Tibial artery (tissue), 4 donors: ENCODE measurements at regions not wholly inside any gene's neighbourhood (a gene's known extent, or its start where the extent isn't known, plus 50 kb on each side); places are given as distances from the start of the nearest gene placed in this dataset.

Source experiments
- DNase-seq, 2 donors: peaks; one replicate each; pipeline ENCODE4 v3.0.0-alpha.2; 2019
- H3K27ac ChIP-seq, 2 donors: fragments of 200-600 bp; sonication (generic) in 1 of 2; 1 replicate in 1 of 2; 2 replicates in 1 of 2; pipeline ENCODE4 v1.5.1; 2018 to 2019; ENCODE audit warnings: mild to moderate bottlenecking in 1 of 2
- H3K27me3 ChIP-seq, 2 donors: fragments of 200-600 bp; sonication (generic) in 1 of 2; one replicate each; pipeline versions ENCODE4 v1.5.1 to v1.6.0; 2016 to 2019
- H3K36me3 ChIP-seq, 3 donors: fragments of 200-600 bp; sonication (generic) in 2 of 3; one replicate each; pipeline ENCODE4 v1.5.1; 2016 to 2019; ENCODE audit warnings: mild to moderate bottlenecking in 2 of 3
- H3K4me1 ChIP-seq, 4 donors: fragments of 200-600 bp; sonication (generic) in 2 of 4; 1 replicate in 3 of 4; 2 replicates in 1 of 4; pipeline ENCODE4 v1.5.1; 2016 to 2019
- H3K4me3 ChIP-seq, 2 donors: fragments of 200-600 bp; sonication (generic) in 1 of 2; 1 replicate in 1 of 2; 2 replicates in 1 of 2; pipeline ENCODE4 v1.5.1; 2018 to 2019; ENCODE audit warnings: mild to moderate bottlenecking in 2 of 2
- H3K9me3 ChIP-seq, 3 donors: fragments of 200-600 bp; sonication (generic) in 1 of 3; one replicate each; pipeline ENCODE4 v1.5.1; 2016 to 2019
- CTCF ChIP-seq, 2 experiments: fragments of 200-600 bp in 1 of 2; fragments of 450-650 bp in 1 of 2; IDR thresholded peaks; one replicate each; pipeline ENCODE4 v1.5.1; 2017 to 2019; ENCODE audit warnings: antibody characterized with exemption in 2 of 2, mild to moderate bottlenecking in 1 of 2, moderate library complexity in 1 of 2
- intact Hi-C: fragments of 100-400 bp; cut with DNase I; formaldehyde crosslinking; loops from one replicate; pipeline ENCODE4 v1.15.0; 2023; ENCODE audit warnings: low total_unique reads

GRCh38 chr2:9085353-9085752 lies 81.9 kb upstream of the MBOAT2 start:
- intact Hi-C loops, result no loop called here
- TF ChIP-seq CTCF (IDR thresholded peaks at IDR 0.05), result no peak
- Histone ChIP-seq H3K36me3 (no peaks in the 10 kb centered on the region), H3K4me1 (peaks cover 0 to 16% (median 0%) of the 10 kb centered on the region in 4 donors), H3K9me3 (no peaks in the 10 kb centered on the region), H3K27me3 (no peaks in the 10 kb centered on the region), H3K4me3 (no peak overlapping the region), H3K27ac (no peak overlapping the region)
- no peak for DNase-seq

- intact Hi-C loops, result no loop called here
- no peak for TF ChIP-seq CTCF (IDR thresholded peaks at IDR 0.05)
- no peak overlapping the region for H3K4me3 ChIP-seq
- H3K27me3 ChIP-seq, result no peaks in the 10 kb centered on the region
- no peaks in the 10 kb centered on the region for H3K36me3 ChIP-seq
- H3K27ac ChIP-seq, result no peak overlapping the region
- H3K9me3 ChIP-seq, result no peaks in the 10 kb centered on the region
- DNase-seq, result no peak
- H3K4me1 ChIP-seq, result peaks cover 0 to 16% (median 0%) of the 10 kb centered on the region in 4 donors
Measured at GRCh38 chr2:9083287-9083686, 79.8 kb upstream of the MBOAT2 start.

- Histone ChIP-seq H3K27ac (no peak overlapping the region), H3K4me1 (peaks cover 0 to 13% (median 0%) of the 10 kb centered on the region in 4 donors), H3K4me3 (no peak overlapping the region), H3K9me3 (no peaks in the 10 kb centered on the region), H3K27me3 (no peaks in the 10 kb centered on the region), H3K36me3 (no peaks in the 10 kb centered on the region)
- no peak for DNase-seq
- no peak for TF ChIP-seq CTCF (IDR thresholded peaks at IDR 0.05)
- intact Hi-C loops, result no loop called here
Measured at GRCh38 chr2:9082158-9082557, 78.7 kb upstream of the MBOAT2 start.

- H3K36me3 ChIP-seq, result no peaks in the 10 kb centered on the region
- DNase-seq, result no peak
- H3K27ac ChIP-seq, result no peak overlapping the region
- H3K4me1 ChIP-seq, result peaks cover 0 to 9% (median 0%) of the 10 kb centered on the region in 4 donors
- no peaks in the 10 kb centered on the region for H3K27me3 ChIP-seq
- TF ChIP-seq CTCF (IDR thresholded peaks at IDR 0.05), result no peak
- intact Hi-C loops, result no loop called here
- H3K9me3 ChIP-seq, result no peaks in the 10 kb centered on the region
- H3K4me3 ChIP-seq, result no peak overlapping the region
Measured at GRCh38 chr2:9081750-9082149, 78.3 kb upstream of the MBOAT2 start.

GRCh38 chr2:9078405-9078804 lies 74.9 kb upstream of the MBOAT2 start:
- intact Hi-C loops, result no loop called here
- H3K4me1 ChIP-seq, result no peaks in the 10 kb centered on the region
- no peak overlapping the region for H3K27ac ChIP-seq
- no peak for TF ChIP-seq CTCF (IDR thresholded peaks at IDR 0.05)
- H3K4me3 ChIP-seq, result no peak overlapping the region
- DNase-seq, result no peak
- H3K27me3 ChIP-seq, result no peaks in the 10 kb centered on the region
- H3K36me3 ChIP-seq, result no peaks in the 10 kb centered on the region
- H3K9me3 ChIP-seq, result no peaks in the 10 kb centered on the region

- intact Hi-C loops, result no loop called here
- Histone ChIP-seq H3K9me3 (no peaks in the 10 kb centered on the region), H3K36me3 (no peaks in the 10 kb centered on the region), H3K27me3 (no peaks in the 10 kb centered on the region), H3K4me1 (no peaks in the 10 kb centered on the region), H3K27ac (no peak overlapping the region), H3K4me3 (no peak overlapping the region)
- DNase-seq, result no peak
- TF ChIP-seq CTCF (IDR thresholded peaks at IDR 0.05), result no peak
Measured at GRCh38 chr2:9077691-9078090, 74.2 kb upstream of the MBOAT2 start.
